ENCODE measurements at regions not wholly inside any gene's neighbourhood (a gene's known extent, or its start where the extent isn't known, plus 50 kb on each side); places are given as distances from the start of the nearest gene placed in this dataset.

DNA sequence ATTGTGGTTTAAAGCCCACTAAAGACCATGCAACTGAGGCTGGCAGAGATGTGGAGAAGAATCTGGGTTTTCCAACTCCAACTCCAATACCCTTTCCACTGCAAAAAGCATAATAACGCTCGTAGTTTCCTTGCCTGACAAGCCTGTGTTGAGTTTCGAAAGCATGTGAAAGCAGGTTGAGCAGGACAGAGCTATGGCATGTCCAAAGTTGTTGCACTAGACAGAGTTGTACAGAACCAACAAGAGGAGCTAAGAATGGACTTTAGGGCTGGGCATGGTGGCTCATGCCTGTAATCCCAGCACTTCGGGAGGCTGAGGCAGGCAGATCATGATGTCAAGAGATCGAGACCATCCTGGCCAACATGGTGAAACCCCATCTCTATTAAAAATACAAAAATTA lies 572.0 kb upstream of the TBX3 start:
- Mint-ChIP-seq H3K4me1 (ENCODE audit: unreplicated experiment) (no peaks in the 10 kb centered on the region), H3K9me3 (ENCODE audit: unreplicated experiment) (no peaks in the 10 kb centered on the region), H3K27ac (ENCODE audit: unreplicated experiment) (no peak overlapping the region), H3K27me3 (ENCODE audit: unreplicated experiment) (peaks cover 2% of the 10 kb centered on the region), H3K4me3 (ENCODE audit: unreplicated experiment) (no peak overlapping the region), H3K36me3 (ENCODE audit: unreplicated experiment) (no peaks in the 10 kb centered on the region)
- TF ChIP-seq, protein P1, sequence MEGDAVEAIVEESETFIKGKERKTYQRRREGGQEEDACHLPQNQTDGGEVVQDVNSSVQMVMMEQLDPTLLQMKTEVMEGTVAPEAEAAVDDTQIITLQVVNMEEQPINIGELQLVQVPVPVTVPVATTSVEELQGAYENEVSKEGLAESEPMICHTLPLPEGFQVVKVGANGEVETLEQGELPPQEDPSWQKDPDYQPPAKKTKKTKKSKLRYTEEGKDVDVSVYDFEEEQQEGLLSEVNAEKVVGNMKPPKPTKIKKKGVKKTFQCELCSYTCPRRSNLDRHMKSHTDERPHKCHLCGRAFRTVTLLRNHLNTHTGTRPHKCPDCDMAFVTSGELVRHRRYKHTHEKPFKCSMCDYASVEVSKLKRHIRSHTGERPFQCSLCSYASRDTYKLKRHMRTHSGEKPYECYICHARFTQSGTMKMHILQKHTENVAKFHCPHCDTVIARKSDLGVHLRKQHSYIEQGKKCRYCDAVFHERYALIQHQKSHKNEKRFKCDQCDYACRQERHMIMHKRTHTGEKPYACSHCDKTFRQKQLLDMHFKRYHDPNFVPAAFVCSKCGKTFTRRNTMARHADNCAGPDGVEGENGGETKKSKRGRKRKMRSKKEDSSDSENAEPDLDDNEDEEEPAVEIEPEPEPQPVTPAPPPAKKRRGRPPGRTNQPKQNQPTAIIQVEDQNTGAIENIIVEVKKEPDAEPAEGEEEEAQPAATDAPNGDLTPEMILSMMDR (IDR thresholded peaks at IDR 0.05): no peak
- no peak for DNase-seq (ENCODE audit: extremely low spot score, unreplicated experiment)

DNA sequence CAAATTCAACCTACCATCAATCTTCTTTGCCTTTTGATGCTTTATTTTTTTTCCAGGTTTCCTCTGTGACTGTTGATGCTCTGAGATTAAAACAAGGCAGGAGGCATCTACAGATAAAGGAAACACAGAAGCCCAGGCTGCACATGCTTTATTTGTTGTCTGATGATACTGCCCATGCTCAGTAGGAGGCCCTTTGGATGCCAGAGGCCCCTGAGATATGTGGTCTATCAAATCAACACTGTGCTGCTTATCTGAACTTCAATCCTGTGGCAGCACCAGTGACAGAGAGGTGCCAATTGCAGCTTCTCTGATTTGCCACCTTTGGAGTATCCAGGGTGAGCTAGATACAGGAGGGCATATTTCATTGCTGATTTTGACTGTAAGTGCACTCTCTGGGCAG lies 571.3 kb upstream of the TBX3 start:
- peaks cover 3% of the 10 kb centered on the region for H3K27me3 Mint-ChIP-seq (ENCODE audit: unreplicated experiment)
- TF ChIP-seq, protein P1 (IDR thresholded peaks at IDR 0.05): no peak

DNA sequence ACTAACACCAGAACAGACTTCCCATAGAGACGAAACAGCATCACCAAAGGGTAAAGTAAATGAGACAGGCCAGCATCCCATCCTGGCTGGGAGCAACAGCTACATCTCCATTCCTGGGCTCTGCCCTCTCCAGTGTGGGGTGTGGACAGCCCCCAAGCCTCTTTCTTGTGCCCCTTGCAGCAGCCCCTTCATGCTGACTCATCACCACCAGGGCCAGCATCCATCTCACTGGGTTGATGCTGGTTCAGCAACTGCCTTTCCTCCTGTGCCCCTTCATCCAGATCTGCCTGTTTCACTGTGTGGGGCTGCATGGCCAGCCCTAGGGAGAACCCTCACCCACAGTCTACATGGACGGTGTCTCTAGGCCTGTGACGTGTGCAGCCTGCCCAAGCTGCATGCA lies 569.1 kb upstream of the TBX3 start:
- TF ChIP-seq, protein P1 (IDR thresholded peaks at IDR 0.05): no peak
- H3K9me3 Mint-ChIP-seq (ENCODE audit: unreplicated experiment): no peaks in the 10 kb centered on the region
- peaks cover 4% of the 10 kb centered on the region for H3K27me3 Mint-ChIP-seq (ENCODE audit: unreplicated experiment)
- H3K36me3 Mint-ChIP-seq (ENCODE audit: unreplicated experiment): no peaks in the 10 kb centered on the region
- H3K4me3 Mint-ChIP-seq (ENCODE audit: unreplicated experiment): no peak overlapping the region
- DNase-seq (ENCODE audit: extremely low spot score, unreplicated experiment): no peak
- no peak overlapping the region for H3K27ac Mint-ChIP-seq (ENCODE audit: unreplicated experiment)
- no peaks in the 10 kb centered on the region for H3K4me1 Mint-ChIP-seq (ENCODE audit: unreplicated experiment)

More for the DNA sequence above, 571.3 kb upstream of the TBX3 start:
- no peak overlapping the region for H3K4me3 Mint-ChIP-seq (ENCODE audit: unreplicated experiment)
- no peak overlapping the region for H3K27ac Mint-ChIP-seq (ENCODE audit: unreplicated experiment)
- no peaks in the 10 kb centered on the region for H3K4me1 Mint-ChIP-seq (ENCODE audit: unreplicated experiment)
- no peaks in the 10 kb centered on the region for H3K9me3 Mint-ChIP-seq (ENCODE audit: unreplicated experiment)
- H3K36me3 Mint-ChIP-seq (ENCODE audit: unreplicated experiment): no peaks in the 10 kb centered on the region
- no peak for DNase-seq (ENCODE audit: extremely low spot score, unreplicated experiment)

DNA sequence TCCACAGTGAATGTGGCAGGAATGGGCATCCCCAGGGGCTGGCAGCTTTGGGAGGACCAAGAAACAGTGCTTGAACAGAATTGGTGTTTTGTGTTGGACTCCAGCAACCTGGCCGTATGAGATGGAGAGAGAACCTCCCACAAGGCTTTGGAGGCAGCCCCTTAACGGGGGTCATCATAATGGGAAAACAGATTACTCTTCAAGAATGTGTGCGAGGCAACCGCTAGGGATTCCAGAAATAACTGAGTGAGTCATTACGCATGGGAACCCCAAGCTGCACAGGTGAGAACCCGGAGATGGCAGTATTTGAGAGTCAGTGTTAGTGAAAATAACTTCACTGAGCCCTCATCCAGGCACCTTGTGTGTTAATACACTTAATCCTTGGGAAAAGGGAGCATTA lies 567.8 kb upstream of the TBX3 start:
- DNase-seq (ENCODE audit: extremely low spot score, unreplicated experiment): no peak
- Mint-ChIP-seq H3K4me3 (ENCODE audit: unreplicated experiment) (no peak overlapping the region), H3K36me3 (ENCODE audit: unreplicated experiment) (no peaks in the 10 kb centered on the region), H3K9me3 (ENCODE audit: unreplicated experiment) (no peaks in the 10 kb centered on the region), H3K4me1 (ENCODE audit: unreplicated experiment) (no peaks in the 10 kb centered on the region), H3K27ac (ENCODE audit: unreplicated experiment) (no peak overlapping the region), H3K27me3 (ENCODE audit: unreplicated experiment) (peaks cover 2% of the 10 kb centered on the region)
- TF ChIP-seq, protein P1 (IDR thresholded peaks at IDR 0.05): no peak

DNA sequence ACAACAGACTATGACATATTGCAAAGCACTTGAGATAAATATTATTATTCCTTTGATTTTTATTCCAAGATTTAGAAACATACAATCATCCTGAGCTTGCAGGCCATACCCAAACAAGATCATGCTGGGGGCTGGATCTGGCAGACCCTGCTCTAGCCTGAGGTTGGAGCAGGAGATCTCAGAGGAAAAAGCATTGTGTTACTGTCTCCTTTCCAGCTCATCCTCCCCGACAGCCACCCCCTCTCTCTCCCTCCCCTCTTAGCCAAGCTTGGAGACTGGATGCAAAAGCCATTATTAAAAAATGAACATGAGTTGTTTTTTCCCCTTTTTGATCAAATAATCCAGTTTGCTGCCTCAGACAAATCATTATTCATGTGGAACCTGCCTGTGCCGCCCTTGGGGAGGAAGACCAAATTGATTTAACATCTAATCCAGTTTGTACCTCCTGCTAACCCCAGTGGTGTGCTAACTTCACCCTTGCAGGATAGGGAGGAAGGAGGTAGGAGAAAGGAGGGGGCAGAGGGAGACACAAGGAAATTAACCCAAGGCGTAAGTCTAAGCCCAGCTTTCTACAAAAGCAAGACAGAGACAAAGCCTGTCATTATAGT lies 565.8 kb upstream of the TBX3 start:
- no peaks in the 10 kb centered on the region for H3K4me1 Mint-ChIP-seq (ENCODE audit: unreplicated experiment)
- no peak for DNase-seq (ENCODE audit: extremely low spot score, unreplicated experiment)
- no peak overlapping the region for H3K4me3 Mint-ChIP-seq (ENCODE audit: unreplicated experiment)
- H3K36me3 Mint-ChIP-seq (ENCODE audit: unreplicated experiment): no peaks in the 10 kb centered on the region
- no peaks in the 10 kb centered on the region for H3K9me3 Mint-ChIP-seq (ENCODE audit: unreplicated experiment)
- TF ChIP-seq, protein P1 (IDR thresholded peaks at IDR 0.05): no peak
- H3K27ac Mint-ChIP-seq (ENCODE audit: unreplicated experiment): no peak overlapping the region
- H3K27me3 Mint-ChIP-seq (ENCODE audit: unreplicated experiment): peaks cover 2% of the 10 kb centered on the region
